Stimulated activated CD4-positive, alpha-beta T cell treated with anti-CD3 and anti-CD28 coated beads, Interleukin-4, amount 100 ng/mL, for 24 hours (primary cell): ENCODE measurements at regions not wholly inside any gene's neighbourhood (a gene's known extent, or its start where the extent isn't known, plus 50 kb on each side); places are given as distances from the start of the nearest gene placed in this dataset.

Experiments used
- DNase-seq: peaks from one replicate; pipeline ENCODE4 v3.0.0-alpha.2; 2020

DNA sequence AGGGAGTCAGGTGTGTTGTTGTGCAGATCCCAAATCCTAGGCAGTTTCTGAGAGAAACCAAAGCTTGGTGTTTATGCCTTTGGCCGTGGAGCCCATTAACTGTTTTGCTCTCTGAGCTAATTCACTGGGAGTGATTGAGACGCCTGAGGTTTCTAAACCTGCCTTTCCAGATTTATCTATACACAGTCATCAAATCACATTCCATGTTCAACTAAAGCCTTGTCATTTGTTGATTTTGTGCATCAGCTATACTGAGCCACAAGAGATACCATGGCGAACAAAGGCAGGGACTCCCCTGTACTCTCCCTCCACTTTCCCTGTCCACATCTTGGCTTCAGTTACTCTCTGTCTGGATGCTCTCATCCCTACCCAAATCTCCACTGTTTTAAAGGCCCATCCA is 229.7 kb upstream of the PMEPA1 start:
- no peak for DNase-seq

DNA sequence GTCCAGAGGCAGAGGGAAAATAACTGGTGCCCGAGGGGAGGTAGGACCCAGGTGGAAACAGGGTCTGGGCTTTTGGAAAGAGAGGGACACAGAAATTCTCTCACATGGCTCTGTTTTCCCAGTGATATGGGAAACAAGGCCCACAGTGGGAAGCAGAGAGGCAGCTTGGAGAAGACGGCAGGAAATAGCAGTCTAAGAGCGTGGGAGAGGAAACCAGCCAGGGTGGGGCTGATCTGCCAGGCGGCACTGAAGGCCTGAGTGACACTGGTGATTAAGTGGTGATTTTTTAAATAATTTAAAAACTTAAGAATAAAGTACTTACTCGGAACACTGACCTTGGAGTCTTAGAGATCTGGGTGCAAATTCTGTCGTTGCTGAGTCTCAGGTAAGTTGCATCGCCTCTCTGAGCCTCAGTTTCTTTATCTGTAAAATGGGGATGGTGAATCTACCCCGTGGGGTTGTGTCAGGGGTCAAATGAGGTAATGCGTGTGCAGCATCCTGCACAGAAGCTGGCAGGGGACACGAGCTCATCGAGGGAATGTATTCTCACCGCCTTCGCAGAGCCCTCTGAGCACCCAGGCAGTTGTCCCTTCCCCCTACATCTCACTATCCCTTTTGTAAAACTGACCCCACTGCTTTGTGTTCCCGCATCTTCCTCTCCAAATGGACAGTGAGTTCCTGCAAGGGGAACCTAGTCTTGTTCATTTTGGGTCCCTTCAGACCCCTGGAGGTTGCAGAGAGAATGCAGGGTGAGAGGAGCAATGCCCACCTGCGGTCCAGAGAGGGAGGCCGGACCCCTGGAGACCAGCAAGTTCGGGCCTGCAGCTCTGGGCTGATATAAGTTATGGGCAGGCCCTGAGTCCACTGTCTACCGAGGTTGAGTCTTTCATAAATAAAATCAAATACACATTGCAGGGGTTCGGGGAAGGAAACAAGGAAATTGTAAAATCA is 228.6 kb upstream of the PMEPA1 start:
- no peak for DNase-seq

DNA sequence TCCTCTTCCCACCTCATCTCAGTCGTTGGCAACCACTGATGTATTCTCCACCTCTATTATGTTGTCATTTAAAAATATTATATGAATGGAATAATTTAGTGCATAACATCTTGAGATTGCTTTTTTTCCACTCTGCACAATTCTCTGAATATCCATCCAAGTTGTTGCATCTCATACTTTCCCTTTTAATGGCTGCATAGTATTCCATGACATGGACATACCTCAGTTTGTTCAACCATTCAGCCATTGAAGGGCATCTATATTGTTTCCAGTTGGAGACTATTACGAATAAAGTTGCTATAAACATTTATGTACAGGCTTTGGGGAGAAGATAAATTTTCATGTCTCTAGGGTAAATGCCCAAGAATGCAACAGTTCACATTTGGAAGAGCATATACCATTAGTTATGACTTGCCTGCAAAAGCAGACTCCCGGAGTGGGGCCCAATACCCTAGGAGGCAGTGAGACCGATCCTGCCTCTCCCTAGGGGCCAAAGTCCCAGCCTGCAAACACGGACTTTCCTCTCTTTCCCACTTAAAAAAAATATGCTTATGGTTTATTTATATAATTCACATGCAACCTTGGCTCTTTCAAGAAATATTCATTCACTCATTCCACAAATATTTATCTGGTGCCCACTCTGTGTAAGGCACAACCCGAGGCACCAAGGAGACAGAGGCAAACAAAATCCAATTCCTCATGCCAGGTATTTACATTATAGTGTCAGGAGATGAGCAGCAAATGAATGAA is 227.0 kb upstream of the PMEPA1 start:
- no peak for DNase-seq

DNA sequence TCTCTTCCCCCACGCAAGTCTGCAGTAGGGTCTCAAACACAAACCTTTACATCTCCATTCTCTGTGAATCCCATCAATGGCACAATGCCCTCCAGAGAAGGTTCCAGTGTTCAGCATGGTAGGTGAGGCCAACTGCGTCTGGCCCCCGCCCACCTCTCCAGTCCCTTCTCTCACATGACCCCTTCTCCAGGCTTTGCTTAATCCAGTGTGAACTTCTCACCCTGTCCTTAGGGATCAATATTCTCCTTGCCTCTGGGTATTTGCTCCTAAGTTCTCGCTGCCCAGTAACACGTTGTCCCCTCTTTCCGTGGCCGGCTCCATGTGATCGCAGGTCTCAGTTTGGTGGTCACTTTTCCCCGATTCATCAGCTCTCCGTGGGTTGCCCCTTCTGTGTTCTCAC is 225.1 kb upstream of the PMEPA1 start:
- DNase-seq, result no peak

DNA sequence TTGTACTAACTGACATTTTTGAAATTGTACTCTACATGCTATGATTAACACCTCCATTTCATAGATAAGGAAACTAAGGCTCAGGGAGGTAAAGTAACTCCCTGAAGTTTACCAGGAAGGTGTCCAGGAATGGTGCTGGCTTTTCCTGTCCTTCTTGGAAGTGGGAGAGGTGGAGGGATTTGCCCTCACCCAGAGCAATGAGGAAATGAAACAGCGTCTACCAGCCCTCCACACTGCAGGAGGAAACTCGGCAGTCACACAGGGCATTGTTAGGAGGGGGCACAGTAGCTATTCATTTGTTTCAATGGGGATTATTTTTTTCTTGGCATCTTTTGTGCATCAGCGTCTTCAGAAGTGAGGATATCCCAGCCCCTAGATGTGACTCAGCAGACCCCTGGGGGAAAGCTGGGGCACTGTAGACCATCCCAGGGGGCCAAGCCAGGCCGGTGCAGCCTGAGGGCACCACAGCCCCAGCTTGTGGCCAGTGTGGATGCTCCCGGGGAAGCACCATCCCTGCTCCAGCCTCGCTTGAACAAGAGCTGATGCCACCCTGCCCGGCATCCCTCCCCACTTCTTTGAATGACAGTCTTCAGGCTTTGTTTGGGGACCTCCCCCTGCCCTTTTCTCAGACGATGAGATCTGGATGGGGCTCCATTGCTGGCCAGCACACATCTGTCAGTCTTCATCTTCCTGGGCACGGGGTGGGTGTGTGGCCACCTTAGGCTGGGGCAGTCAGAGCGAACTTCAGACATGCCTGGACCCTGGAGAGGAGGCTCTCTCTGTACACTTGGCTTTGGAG is 224.4 kb upstream of the PMEPA1 start:
- DNase-seq, result no peak

DNA sequence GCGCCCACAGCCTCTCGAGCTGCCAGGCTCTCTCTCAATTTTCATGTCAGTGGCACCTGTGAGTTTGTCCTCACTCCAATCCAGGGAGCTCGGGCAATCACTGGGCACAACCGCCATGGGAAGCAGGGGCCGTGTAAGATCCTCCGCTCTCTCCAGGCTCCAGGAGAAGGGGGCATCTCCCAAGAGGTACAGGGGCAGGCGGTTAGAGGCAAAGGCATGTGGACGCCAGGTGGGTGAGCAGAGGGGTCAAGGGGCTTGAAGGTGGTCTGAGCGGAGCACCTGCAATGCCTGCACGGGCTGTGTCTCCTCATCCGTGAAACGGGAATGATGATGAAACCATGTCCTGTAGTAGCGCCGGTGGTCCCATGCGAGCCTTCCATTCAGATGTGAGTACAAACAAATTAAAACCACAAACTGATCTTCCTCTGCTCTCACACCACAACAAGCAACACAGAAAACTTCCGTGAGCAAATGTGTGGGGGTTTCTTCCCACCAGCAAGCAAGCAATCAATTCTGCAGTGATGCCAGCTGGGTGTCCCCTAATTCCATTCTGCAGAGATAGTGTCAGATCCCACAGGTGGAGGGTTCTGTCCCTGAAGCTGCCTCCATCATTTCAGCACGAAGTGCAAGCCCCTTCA is 222.5 kb upstream of the PMEPA1 start:
- no peak for DNase-seq

DNA sequence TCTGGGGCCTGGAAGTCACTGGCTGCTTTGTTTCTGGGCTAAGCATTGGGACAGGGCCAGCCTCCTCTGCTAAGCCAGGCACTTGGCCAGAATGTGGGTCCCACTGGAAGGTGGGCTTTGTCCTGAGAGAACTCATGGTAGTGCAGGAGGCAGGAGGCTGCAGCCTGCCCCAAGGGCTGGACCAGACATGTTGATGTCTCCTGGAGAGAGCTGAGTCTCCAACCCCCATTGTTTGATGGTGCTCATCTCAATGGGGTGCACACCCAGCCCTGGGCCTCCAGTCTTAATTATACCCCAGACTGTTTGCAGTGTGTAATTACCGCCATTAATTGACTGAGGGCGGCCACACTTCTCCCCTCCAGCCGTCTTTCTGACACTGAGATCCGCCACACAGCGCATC is 220.5 kb upstream of the PMEPA1 start:
- no peak for DNase-seq

DNA sequence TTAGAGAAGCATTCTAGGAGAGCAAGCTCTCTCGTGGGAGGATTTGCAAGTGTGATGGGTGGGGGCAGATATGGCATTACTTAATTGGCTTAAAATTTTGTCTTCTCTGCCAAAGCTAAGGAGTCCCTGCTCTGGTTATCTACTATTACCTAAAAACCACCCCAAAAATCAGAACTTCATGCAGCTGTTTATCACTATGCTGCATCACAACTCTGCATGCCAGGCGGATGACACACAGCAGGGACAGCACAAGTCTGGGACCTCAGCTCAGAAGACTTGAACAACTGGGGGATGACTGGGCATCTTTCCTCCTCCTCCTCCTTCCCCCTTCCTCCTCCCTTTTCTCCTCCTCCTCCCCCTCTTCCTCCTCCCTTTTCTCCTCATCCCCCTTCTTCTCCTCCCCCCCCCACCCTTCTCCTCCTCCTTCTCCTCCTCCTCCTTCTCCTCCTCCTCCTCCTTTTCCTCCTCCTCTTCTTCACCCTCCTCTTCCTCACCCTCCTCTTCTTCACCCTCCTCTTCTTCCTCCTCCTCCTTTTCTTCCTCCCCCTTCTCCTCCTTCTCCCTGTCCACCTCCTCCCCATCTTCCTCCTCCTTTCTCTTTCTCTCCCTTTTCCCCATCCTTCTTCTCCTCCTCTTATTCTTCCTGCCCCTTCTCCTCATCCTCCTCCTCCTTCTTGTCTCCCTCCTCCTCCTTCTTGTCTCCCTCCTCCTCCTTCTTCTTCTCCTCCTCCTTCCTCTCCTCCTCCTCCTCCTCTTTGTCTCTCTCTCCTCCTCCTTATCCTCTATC is 218.6 kb upstream of the PMEPA1 start:
- no peak for DNase-seq

DNA sequence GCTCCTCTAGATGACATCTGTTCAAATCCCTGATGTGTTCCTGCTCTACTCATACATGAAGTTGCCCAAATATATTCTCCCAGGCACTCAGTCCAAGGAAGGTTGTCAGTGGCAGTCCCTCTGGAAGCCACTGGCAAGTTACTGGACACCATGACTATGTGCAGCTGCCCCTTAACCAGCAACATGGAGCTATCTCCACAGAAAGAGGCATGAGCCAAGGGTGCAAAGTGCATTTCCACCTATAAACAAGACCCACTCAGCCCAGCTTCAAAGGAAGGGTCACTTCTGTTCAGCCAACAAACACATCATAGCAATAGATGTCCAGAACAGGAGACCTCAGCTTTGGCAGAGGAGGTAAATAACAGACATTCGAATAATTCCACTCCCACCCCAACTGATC is 217.6 kb upstream of the PMEPA1 start:
- DNase-seq, result no peak

DNA sequence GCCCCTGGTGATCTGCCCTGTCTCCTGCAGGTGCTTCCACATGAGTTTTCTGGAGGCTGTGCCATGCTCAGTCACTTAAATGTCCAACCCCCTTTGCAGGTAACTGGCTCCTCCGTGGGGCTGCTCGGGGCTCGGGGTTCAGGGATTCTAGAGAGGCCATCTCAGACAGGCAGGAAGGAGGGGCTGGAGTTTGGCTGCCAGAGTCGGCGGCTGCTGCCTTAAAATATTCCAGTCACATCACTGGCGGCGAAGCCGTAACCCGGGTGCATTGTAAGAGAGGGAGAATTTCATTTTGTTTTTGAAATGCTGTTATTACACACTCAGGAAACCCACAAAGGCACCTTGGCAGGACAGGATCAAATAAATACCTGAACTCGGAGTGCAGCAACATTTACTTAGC is 212.9 kb upstream of the PMEPA1 start:
- no peak for DNase-seq

DNA sequence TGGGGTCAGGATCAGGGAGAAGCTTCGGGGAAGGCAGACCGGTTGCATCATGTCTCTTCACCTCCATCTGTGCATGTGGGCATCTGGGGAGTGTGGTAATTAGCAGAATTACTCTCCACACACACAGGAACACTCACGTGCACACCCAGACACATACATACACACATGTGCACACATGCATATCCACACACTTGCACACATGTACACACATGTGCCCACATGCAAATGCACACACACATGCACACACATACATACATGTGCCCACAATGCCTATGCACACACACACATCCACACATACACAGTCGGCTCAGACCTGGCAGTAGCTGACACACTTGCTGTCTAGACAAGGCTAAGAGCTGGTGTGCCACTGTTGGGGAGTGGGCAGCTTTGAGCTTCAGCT is 212.3 kb upstream of the PMEPA1 start:
- DNase-seq, result no peak

DNA sequence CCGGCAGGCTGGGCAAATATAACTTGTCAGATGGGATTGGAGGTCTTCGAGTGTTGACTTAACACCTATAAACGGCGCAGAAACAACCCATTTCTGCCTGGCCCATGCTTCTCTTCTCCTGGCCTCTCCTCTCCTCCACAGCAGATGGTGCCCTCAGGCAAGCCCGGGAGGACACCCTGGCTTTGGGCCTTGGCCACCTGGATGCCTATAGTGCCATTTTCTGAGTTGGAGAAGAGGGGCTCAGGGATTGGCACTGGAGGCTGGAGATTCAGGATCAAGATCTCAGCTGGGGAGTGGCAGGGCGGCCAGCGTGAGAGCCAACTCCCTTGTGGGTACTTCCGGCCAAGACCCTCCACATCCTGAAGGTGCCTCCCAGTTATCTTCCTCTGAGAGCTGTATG is 211.9 kb upstream of the PMEPA1 start:
- DNase-seq, result no peak

DNA sequence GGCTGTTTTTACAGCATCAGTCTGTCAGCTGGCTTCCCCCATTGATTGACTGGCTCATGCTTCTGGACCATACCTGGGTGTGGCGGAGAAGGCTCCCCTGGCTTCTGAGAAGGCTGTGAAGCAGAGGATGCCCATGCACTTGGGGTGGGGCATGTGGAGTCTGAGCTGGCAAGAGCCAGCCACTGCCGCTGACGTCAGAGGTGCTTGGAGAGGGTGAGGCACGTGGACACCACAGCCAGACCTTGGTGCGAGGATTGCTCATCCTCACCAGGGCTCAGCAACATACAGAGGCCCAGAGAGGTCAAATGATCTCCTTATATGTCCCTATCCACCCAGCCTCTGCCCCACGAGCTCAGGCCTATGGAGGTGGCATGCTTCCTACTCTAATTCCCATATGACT is 211.2 kb upstream of the PMEPA1 start:
- DNase-seq, result no peak

DNA sequence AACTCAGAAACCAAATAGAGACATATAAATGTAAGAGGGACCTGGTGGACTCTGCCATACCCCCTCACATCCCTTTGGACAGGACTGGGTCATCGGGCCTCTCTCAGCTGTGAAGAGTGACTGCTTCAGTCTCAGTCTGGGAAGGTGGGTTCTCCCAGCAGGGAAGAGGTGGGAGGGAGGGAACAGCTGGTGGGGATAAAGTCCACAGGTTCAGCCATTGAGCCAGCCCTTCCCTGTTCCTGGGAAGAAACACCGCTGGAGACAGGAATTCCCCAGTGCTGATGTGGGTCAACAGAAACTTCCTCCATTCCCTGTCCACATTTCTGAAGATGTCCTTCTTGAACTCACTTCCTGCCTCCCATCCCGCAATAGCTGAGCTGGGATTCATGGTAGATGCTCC is 209.2 kb upstream of the PMEPA1 start:
- DNase-seq, result no peak

DNA sequence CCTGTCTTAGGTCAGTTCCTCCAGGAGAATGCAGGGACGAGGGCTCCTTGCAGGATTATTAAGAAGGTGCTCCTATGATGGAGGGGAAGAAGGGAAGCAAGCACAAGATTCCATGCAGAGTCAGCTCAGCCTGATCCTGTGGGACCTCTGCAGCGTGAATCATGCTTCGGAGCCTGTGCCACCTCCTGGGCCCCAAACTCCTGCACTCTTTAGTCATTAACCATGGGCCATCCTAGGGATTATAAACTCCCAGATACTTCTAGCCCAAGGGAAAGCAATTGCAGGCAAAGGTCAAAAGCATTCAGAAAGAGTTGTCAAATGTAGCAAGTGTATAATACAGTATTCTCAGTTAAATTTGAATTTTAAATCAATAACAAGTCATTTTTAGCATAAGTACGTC is 208.7 kb upstream of the PMEPA1 start:
- DNase-seq, result no peak

DNA sequence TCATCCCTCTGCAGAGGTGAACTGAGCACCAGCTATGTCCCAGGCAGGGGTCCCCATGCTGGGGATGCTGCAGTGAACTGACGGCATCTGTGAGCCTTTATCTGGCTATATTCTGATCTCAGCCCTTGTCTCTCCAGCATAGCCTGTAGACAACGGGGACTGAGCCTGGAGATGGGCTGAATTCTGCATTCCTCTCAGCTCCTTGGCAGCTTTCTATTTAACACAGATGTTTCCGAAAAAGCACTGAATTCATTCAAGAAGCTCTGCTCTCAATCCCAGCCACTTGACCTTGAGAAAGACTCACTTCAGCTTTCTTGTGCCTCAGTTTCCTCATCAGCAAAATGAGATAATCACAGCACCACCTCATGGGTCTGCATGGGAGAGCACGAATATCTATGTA is 204.4 kb upstream of the PMEPA1 start:
- no peak for DNase-seq

DNA sequence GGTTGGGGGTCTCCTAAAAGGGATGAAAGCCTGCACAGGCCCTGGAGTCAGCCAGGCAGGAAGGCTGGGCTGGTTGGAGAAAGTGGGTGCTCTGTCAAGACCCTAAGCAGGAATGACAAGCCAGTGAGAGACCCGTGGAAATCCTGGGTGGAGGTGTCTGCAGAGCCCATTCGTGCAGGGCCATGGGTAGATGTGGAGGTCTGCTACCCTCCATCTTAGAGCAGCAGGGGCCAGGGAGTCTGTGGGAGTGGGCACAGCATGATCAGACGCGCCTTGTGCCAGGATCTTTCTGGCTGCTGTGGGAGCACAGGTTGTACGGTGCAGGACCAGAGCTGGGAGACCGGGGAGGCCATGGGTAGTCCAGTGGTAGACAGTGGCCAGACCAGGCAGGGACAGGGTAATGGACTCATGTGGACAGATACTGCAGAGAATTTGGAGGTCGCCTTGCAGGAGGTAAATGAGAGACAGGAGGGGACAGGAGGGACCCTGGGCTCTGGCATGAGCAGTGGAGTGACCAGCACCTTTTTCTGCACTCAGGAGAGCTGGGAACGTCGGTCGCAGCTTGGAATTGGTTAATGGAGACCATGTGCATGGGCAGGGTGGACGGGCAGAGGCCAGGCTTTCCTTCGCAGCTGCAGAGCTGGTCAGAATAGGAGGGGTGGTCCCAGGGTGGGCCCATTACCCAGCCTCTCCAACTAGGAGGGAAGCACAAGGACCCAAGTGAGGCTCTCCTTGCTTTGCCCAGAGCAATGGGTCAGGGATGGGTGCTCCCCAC is 203.5 kb upstream of the PMEPA1 start:
- DNase-seq, result no peak

DNA sequence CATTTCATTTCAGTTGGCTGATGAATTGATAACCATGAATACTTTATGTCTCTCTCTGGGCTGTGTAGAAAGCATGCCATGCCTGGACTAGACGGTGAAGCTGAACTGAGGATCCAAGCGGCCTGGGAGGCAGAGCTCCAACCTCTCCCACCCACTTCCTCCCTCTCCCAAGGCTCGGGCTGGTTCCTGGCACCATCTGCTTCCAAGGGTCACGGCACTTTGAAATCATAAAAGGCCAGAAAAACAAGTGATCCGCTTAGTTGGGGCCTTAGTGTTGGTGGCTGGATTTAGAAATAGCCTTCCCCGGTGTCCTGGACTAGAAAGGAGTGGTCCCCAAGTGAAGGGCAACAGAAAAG is 202.4 kb upstream of the PMEPA1 start:
- DNase-seq, result no peak

DNA sequence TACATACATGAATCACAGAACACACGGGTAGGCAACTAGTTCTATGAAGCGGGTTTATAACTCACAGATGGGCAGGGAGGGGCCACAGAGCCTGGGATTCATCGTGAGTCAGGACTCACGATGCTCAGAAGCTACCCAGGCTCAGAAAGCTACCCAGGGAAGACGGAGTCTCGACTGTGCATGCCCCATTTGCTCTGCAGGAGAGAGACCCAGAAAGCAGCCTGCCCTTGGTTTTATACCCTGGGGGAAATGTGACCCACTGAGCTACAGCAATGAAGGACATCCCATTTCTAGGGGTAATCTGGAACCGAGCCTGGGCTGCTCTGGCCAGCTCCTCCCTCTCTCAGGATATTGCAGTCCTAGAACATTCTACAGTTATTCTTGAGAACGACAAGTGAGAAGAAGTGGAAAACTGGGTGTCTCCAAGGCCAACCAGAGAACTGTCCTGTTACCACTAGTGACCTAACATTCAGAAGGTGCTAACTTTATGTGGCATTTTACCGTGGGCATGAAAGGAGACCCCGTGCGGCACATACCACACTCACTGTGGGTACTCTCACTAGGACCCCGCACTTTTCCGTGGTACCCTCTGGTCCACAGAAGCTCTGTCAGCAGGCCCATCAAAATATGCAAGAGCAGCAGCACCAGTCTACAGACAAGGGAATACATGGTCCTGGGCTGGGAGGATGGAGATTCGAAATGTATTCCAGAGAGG is 201.9 kb upstream of the PMEPA1 start:
- DNase-seq, result no peak

DNA sequence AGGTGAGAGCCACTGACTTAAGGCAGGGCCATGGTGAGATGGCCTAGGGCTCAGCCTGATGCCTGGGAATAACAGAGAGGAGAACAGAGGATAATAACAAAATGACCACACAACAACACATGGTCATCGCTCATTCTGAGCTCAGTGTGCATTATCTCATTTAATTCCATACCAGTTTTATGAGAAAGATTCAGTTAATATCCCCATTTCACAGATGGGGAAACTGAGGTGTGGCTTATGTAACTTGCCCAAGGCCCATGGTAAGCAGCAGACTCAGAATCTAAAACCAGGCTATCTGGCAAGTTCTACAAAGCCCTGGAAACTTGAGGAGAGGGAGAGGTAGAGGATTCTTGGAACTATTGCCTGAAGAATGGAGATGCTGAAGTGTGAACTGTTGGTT is 200.9 kb upstream of the PMEPA1 start:
- DNase-seq, result no peak
